ENCODE measurements at regions not wholly inside any gene's neighbourhood (a gene's known extent, or its start where the extent isn't known, plus 50 kb on each side); places are given as distances from the start of the nearest gene placed in this dataset.

- DNase-seq (ENCODE audit: low spot score), result no peak
Observed at GRCh38 chr1:25103164-25103795, 129.0 kb downstream of the SYF2 start.

- DNase-seq (ENCODE audit: low spot score), result peak; percentile 85
Observed at GRCh38 chr1:25100151-25100833, 132.0 kb downstream of the SYF2 start.

- peak; percentile 86 for DNase-seq (ENCODE audit: low spot score)
Observed at GRCh38 chr1:25099343-25099951, 132.9 kb downstream of the SYF2 start.

- DNase-seq (ENCODE audit: low spot score), result no peak
Observed at GRCh38 chr1:25098717-25099116, 133.6 kb downstream of the SYF2 start.

- DNase-seq (ENCODE audit: low spot score), result no peak
Observed at GRCh38 chr1:25096307-25097150, 135.8 kb downstream of the SYF2 start.

GRCh38 chr1:25095635-25096200, 136.6 kb downstream of the SYF2 start:
- DNase-seq (ENCODE audit: low spot score), result no peak

GRCh38 chr1:25094995-25095394, 137.3 kb downstream of the SYF2 start:
- DNase-seq (ENCODE audit: low spot score), result no peak

- DNase-seq (ENCODE audit: low spot score), result no peak
Observed at GRCh38 chr1:25094229-25094628, 138.1 kb downstream of the SYF2 start.

GRCh38 chr1:25091658-25092057, 140.6 kb downstream of the SYF2 start:
- peak; percentile 43 for DNase-seq (ENCODE audit: low spot score)

GRCh38 chr1:25090707-25091422, 141.4 kb downstream of the SYF2 start:
- peak; percentile 97 for DNase-seq (ENCODE audit: low spot score)

- DNase-seq (ENCODE audit: low spot score), result no peak
Observed at GRCh38 chr1:25089772-25090171, 142.5 kb downstream of the SYF2 start.

- DNase-seq (ENCODE audit: low spot score), result no peak
Observed at GRCh38 chr1:25088946-25089345, 143.4 kb downstream of the SYF2 start.

- DNase-seq (ENCODE audit: low spot score), result no peak
Observed at GRCh38 chr1:25088180-25088701, 144.1 kb downstream of the SYF2 start.

- no peak for DNase-seq (ENCODE audit: low spot score)
Observed at GRCh38 chr1:25086518-25087079, 145.7 kb downstream of the SYF2 start.

- no peak for DNase-seq (ENCODE audit: low spot score)
Observed at GRCh38 chr1:25084407-25084806, 147.9 kb downstream of the SYF2 start.

- peak; percentile 77 for DNase-seq (ENCODE audit: low spot score)
Observed at GRCh38 chr1:25083481-25084345, 148.6 kb downstream of the SYF2 start.

GRCh38 chr1:25082995-25083394, 149.3 kb downstream of the SYF2 start:
- DNase-seq (ENCODE audit: low spot score), result no peak

- peak; percentile 88 for DNase-seq (ENCODE audit: low spot score)
Observed at GRCh38 chr1:25082216-25082899, 149.9 kb downstream of the SYF2 start.

GRCh38 chr1:25081496-25081895, 150.8 kb downstream of the SYF2 start:
- DNase-seq (ENCODE audit: low spot score), result no peak
